Hematopoietic multipotent progenitor cell treated with erythropoietin and hydrocortisone succinate and interleukin-3 and kit ligand, for 15 days (in vitro differentiated cells): ENCODE measurements at regions not wholly inside any gene's neighbourhood (a gene's known extent, or its start where the extent isn't known, plus 50 kb on each side); places are given as distances from the start of the nearest gene placed in this dataset.
"Not testable (repeated sequence)": the region's sequence is repeated elsewhere in the genome, so short reads cannot be mapped to it uniquely, and the experiment has no call there.

Experiments
- DNase-seq: peaks from one replicate; pipeline ENCODE4 v3.0.0-alpha.2; 2015; ENCODE audit warnings: low spot score

- DNase-seq = no peak
Observed at GRCh38 chr2:129796225-129796624, 183.2 kb upstream of the RAB6C start.

DNA sequence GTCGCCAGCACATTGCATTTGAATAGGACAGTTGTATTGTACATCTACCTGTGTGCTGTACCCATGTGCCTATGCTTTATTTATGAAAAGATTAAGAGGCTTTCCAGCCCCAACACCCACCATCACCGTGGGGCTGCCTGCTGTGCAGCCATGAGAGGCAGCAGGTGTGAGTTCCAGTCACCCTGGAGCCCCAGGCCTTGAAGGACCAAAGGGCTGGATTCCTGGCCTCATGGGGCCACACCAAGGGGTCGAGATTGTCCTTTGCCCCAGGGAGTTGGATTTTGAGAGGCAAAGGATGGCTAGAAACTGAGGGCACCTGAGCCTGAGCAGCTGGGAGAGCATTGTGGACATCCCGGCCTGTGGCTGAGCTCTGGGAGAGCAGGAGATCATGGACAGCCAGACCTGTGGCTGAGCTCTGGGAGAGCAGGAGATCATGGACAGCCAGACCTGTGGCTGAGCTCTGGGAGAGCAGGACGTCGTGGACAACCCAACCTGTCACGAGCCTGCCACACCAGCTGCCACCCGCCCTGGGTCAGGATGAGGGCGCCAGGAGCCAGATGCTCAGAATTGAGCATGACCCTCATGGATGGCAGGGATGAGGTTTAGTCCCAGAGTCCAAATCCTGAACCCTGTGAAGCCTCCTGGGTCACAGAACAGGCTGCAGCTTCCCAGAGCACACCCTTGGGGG lies 182.5 kb upstream of the RAB6C start:
- no peak for DNase-seq

DNA sequence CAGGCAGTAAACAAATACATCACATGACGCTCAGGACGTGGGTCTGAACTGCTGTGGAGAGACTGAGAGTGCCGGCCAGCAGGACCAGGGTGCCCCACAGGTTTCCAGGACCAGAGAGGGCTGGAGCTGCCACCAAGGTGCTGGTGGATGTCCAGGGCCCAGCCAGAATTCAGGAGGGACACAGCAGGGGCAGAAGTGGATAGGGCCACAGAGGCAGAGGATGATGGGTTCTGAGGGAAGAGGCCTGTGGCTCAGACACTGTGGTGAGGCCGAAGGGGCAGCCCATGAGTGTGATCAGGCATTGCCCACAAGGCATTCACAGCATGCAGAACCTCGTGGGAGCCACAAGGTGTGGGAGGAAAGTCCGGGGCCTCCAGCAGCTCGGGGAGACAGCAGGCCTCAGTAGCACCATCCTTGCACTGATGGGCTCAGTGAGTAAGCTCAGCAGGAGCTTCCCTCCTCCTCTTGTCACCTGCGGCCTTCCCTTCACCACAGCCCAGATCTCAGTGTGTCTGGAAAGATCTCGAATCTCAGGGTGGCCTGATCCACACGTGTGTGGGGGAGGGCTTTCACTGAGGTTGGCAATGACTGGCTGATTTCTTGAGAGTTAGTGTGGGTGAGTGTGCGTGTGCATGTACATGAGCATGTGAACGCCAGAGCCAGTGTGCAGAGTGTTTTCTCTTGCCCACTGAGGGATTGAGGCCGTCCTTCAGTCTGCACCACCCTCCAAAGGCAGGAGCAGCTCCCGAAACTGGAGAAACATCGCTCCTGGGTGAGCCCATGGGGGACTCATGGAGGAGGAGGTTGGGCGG lies 181.8 kb upstream of the RAB6C start:
- DNase-seq = no peak

DNA sequence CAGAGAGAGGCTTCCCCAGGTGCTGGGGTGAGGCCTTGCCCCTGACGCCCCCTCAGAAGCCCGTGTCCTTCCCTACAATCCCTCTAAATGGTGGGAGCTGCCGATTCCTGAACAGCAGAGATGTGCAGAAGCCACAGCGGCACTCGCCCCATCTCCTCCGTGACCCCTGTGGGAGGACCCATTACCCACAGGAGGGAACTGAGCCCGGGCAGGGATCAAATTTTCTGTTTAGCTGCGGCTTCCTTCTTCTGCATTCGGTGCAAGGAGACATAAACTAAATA lies 181.2 kb upstream of the RAB6C start:
- DNase-seq = no peak

DNA sequence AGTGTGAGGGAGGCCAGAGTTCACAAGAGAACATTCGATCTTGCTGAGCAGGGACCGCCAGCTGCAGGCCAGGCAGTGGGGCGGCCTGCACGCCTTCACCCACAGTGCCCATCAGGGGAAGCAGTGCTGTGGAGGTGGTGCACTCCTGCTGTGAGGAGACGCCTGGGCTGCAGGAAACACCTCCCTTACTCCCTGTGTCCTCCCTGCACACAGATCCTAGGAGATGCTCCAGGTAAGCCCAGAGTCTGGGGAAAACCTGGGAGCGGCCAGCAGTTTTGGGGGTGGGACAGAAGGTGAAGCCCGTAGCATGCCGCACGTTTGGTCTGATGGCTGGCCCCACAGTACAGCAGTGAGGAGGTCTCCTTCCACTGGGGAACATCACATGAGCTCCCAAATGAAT lies 180.8 kb upstream of the RAB6C start:
- DNase-seq = no peak

DNA sequence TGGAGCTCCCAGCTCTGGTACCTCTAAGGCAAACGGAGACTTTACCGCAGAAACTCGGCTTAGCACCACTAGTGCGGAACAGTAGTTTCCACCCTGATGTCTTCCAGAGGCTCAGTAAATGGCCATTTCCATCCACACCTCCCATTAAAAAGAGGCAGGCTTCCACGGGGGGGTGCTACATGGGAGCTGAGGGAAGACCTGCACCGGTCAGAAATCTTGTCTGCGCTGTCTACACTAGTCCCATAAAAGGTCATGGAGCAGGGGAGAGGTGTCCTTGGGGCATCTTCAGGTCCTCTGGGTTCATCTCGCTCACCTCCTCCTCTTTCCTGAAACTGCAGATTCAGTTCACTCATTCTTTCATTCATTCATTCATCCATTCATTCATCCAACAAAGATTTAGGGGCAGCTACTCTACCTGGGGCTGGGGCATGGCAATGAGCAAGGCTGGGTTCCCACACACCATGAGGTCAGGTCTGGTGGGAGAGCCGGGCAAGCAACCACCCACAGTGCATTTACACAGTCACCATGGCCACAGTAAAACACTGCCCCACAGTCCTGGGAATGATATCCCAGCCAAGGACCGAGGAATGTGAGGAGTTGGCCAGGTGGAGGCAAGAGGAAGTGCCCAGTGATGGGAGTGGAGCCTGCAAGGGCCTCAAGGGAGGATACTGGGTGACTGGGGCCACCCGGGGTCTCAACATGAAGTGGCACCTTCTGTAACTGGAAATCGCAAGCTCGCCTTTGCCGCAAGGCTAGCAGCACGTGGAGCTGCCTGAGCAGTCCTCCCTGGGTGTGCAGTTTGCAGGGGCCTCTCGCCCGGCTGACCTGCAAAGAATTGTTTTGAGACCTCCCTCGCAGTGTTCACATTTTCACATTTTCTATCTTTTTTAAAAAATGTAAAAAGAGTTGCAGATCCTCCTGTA lies 180.2 kb upstream of the RAB6C start:
- DNase-seq = no peak

GRCh38 chr2:129800285-129800684 lies 179.2 kb upstream of the RAB6C start:
- DNase-seq = no peak

DNA sequence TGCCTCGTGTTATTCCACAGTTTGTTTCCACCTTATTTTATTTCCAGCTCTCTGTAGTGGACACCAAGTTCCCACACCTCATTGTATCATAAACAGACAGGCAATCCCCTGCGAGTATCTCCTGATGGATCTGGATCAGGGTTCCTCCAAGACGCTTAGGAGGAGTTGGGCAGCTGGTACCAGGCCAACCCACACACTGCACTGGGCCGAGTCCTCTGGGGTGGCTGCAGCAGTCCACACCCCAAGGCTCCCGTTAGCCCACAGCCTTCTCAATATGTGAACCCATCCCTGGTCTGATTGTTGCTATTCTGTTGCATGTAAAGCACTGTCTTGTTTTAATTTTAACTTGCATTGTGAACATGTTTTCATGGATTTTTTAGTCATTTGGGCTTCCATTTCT lies 178.8 kb upstream of the RAB6C start:
- no peak for DNase-seq

GRCh38 chr2:129801575-129801974 lies 177.9 kb upstream of the RAB6C start:
- DNase-seq = no peak

DNA sequence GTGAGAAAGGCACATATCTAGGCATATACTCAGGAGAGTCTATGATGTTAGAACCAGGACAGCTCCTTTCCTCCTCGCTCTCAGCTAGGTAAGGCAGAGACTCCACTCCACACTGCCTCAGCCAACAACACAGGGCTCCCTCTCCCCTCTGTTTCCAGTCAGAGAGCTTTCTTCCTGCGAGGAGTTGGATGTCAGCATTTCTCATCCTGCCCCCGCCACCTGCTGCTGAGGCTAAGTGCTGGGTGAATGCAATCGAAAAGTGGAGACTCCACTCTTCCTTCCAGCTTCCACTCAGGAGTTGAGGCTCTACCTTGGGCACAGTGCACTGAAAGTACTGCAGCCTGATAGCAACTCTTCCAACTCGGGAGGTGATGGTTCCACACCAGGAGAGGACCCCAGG lies 177.2 kb upstream of the RAB6C start:
- DNase-seq = no peak

DNA sequence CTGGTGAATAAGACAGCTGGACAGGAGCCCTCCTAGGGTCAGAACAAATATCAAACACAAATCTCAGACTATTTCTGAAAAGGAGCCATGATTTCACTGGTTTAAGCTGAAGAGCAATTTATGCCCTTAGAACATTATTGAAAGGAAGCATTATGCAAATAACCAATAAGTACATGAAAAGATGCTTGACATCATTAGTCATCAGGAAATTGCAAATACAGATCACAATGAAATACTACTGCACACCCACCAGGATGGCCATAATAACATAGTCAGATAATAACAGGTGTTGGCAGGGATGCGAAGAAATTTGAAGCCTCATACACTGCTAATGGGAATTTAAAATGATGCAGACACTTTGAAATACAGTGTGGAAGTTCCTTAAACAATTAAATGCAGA lies 176.4 kb upstream of the RAB6C start:
- no peak for DNase-seq

- DNase-seq = no peak
Observed at GRCh38 chr2:129803871-129804270, 175.6 kb upstream of the RAB6C start.

GRCh38 chr2:129805899-129806298 lies 173.6 kb upstream of the RAB6C start:
- no peak for DNase-seq

GRCh38 chr2:129806317-129806716 lies 173.1 kb upstream of the RAB6C start:
- no peak for DNase-seq

DNA sequence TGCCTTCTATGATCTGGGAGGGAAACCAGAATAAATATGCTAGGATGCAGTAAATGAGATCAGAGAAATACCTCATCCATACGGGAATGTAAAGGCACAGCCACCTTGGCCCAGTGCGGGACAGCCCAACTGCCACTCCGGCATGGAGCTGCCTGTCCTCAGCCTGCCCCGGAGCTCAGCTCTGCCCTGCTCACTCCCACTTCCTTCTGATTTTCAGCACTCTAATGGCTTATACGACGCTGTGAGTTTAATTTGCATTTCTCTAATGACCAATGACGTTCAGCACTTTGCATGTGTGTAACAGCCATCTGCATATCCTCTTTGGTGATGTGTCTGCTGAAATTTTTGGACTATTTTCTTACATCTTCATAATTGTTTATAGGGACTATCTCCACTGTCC lies 172.5 kb upstream of the RAB6C start:
- DNase-seq = no peak

DNA sequence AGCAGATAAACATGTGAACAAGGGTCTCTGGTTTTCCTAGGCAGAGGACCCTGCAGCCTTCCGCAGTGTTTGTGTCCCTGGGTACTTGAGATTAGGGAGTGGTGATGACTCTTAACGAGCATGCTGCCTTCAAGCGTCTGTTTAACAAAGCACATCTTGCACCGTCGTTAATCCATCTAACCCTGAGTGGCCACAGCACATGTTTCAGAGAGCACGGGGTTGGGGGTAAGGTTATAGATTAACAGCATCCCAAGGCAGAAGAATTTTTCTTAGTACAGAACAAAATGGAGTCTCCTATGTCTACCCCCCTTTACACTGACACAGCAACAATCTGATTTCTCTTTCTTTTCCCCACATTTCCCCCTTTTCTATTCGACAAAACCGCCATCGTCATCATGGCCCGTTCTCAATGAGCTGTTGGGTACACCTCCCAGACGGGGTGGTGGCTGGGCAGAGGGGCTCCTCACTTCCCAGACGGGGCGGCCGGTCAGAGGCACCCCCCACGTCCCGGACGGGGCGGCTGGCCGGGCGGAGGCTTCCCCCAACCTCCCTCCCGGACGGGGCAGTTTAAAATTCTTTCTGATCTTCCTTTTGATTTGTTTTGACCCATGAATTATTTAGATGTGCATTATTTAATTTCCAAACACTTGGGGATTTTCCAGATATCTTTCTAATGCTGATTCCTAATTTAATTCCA lies 171.7 kb upstream of the RAB6C start:
- not testable (repeated sequence) for DNase-seq

DNA sequence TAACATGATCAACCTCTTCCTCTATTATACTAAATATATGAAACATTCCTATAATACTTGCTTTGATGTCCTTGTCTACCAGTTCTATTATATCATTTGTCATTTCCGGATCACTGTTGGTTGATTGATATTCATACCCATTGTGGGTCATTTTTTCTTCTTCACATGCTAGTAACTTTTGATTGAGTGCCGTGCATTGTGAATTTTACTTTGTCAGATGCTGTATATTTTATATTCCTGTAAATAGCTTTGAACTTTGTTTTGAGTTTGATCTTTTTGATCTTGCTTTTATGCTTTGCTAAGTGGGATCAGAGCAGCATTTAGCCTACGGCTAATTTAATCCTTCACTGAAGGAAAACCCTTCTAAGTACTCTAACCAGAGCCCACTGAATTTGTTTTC lies 168.9 kb upstream of the RAB6C start:
- no peak for DNase-seq

- no peak for DNase-seq
Observed at GRCh38 chr2:129812071-129812470, 167.4 kb upstream of the RAB6C start.

DNA sequence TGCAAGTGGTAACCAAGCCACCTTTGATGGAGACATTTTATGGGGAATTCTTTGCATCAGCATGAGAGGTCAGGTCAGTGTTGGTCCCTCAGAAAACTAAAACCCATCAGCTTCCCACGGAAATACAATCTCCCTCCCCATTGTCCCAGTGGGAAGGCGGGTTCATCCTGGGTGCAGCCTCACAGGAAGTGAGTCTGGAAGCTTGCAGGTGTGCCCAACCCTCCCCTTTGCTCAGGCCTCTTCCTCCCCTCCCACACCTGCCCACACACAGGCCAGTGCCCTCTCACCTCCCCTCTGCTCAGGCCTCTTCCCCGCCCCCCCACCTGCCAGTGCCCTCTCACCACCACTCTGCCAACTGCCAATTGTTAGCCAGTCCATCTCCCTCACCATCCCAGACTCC lies 166.8 kb upstream of the RAB6C start:
- DNase-seq = no peak

GRCh38 chr2:129813404-129813803 lies 166.1 kb upstream of the RAB6C start:
- no peak for DNase-seq

- no peak for DNase-seq
Observed at GRCh38 chr2:129816813-129817574, 162.5 kb upstream of the RAB6C start.

DNA sequence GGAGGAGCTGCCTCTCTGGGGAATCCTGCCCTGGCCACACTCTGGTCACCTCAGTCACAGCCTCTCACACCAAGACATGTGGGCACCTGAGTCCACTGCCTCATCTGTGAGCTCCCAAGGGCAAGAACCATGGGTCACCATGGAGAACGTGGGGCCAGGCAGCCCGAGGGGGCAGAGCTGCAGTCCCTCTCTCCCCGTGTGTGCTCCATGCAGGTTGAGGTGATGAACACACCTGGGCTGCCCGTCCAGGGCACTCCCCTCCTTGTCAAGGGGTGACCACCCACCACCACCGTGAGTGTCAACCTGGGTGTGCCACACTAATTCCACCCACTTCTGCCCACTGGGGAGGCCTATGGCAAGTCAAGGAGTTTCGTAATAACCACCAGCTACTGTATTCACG lies 159.6 kb upstream of the RAB6C start:
- DNase-seq = no peak
